ENCODE measurements at regions not wholly inside any gene's neighbourhood (a gene's known extent, or its start where the extent isn't known, plus 50 kb on each side); places are given as distances from the start of the nearest gene placed in this dataset.

- H3K27me3 ChIP-seq (ENCODE audit: control insufficient read depth in 2 of 2, insufficient read depth in 2 of 2, low read length in 2 of 2): no peaks in the 10 kb centered on the region
- H3K9me1 ChIP-seq (ENCODE audit: control insufficient read depth, insufficient read depth, low read length): no peaks in the 10 kb centered on the region
- BruUV-seq (replicated peaks): no TSS peak
- H3K9ac ChIP-seq (ENCODE audit: insufficient read depth in 1 of 2, low read depth in 2 of 2, low read length in 2 of 2): no peak overlapping the region
- H3K9me3 ChIP-seq (replicated peaks; ENCODE audit: control insufficient read depth, insufficient read depth, low read depth, low read length): no peaks in the 10 kb centered on the region
- no peaks in the 10 kb centered on the region for H4K20me1 ChIP-seq (replicated peaks; ENCODE audit: control insufficient read depth, insufficient read depth, low read length)
- TF ChIP-seq BDP1 (IDR thresholded peaks at IDR 0.05; ENCODE audit: insufficient read depth, insufficient read length): no peak
- no peak for TF ChIP-seq GATA2 (CRISPR knock-in tag; IDR thresholded peaks at IDR 0.05)
- TF ChIP-seq TAF9B (IDR thresholded peaks at IDR 0.05; ENCODE audit: partially characterized antibody): no peak
- no peak for TF ChIP-seq KDM2B (CRISPR knock-in tag; IDR thresholded peaks at IDR 0.05)
- TF ChIP-seq PRMT5 (CRISPR knock-in tag; IDR thresholded peaks at IDR 0.05): no peak
- no peak for TF ChIP-seq ZNF184 (CRISPR knock-in tag; IDR thresholded peaks at IDR 0.05)
- no peak for TF ChIP-seq ETV6 (IDR thresholded peaks at IDR 0.05; ENCODE audit: borderline replicate concordance in 1 of 2, low read depth in 2 of 2, low read length in 1 of 2)
- no peak for TF ChIP-seq ETV6 (CRISPR knock-in tag; IDR thresholded peaks at IDR 0.05; ENCODE audit: borderline replicate concordance)
- TF ChIP-seq POLR2AphosphoS5 (IDR thresholded peaks at IDR 0.05; ENCODE audit: control insufficient read depth, insufficient read depth, low read depth, low read length): no peak
- TF ChIP-seq, protein P1, sequence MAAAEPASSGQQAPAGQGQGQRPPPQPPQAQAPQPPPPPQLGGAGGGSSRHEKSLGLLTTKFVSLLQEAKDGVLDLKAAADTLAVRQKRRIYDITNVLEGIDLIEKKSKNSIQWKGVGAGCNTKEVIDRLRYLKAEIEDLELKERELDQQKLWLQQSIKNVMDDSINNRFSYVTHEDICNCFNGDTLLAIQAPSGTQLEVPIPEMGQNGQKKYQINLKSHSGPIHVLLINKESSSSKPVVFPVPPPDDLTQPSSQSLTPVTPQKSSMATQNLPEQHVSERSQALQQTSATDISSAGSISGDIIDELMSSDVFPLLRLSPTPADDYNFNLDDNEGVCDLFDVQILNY (CRISPR knock-in tag; IDR thresholded peaks at IDR 0.05): no peak
- H2AFZ ChIP-seq (ENCODE audit: low read depth, low read length): no peak overlapping the region
- in situ Hi-C loops (cut with MboI): no loop called here
- POLR2A ChIA-PET: no interaction called here
- CTCF ChIA-PET (ENCODE audit: low intra/inter-chr PET ratio): no interaction called here
- H3K36me3 ChIP-seq (ENCODE audit: control insufficient read depth, insufficient read depth, low read length): no peaks in the 10 kb centered on the region
- no peak for FAIRE-seq
- intact Hi-C loops (cut with micrococcal nuclease): no loop called here
- H3K4me2 ChIP-seq (ENCODE audit: insufficient read depth, low read length): no peak overlapping the region
- no peak overlapping the region for H3K27ac ChIP-seq (ENCODE audit: extremely low read depth, low read depth, low read length)
- no peaks in the 10 kb centered on the region for H3K4me1 ChIP-seq (replicated peaks in 1 of 2; ENCODE audit: control insufficient read depth in 2 of 2, insufficient read depth in 2 of 2, low read length in 2 of 2)
- H3K79me2 ChIP-seq (ENCODE audit: control insufficient read depth, insufficient read depth, low read length): no peaks in the 10 kb centered on the region
- H3K4me3 ChIP-seq: no peak overlapping the region
- 0% methylated on average over 3 of the region's 3 CpGs for WGBS (ENCODE audit: insufficient coverage, low coverage, missing lambda C conversion rate)
- no peak for DNase-seq (ENCODE audit: extremely low read depth in 1 of 4, low spot score in 3 of 4)
- ATAC-seq: no peak
Measured at GRCh38 chr9:79877943-79878602, 306.3 kb downstream of the TLE4 start.
